Vagina (tissue), 2 donors: ENCODE measurements at regions not wholly inside any gene's neighbourhood (a gene's known extent, or its start where the extent isn't known, plus 50 kb on each side); places are given as distances from the start of the nearest gene placed in this dataset.

Experiments used
- DNase-seq, 2 donors: peaks; one replicate each; pipeline ENCODE4 v3.0.0-alpha.2; 2017; ENCODE audit errors: extremely low spot score in 2 of 2
- H3K27ac ChIP-seq: fragments of 200-600 bp; sonication (generic); one replicate; pipeline ENCODE4 v1.5.1; 2019
- H3K27me3 ChIP-seq: fragments of 200-600 bp; sonication (generic); one replicate; pipeline ENCODE4 v1.5.1; 2019
- H3K36me3 ChIP-seq, 2 donors: fragments of 200-600 bp; sonication (generic); one replicate each; pipeline ENCODE4 v1.5.1; 2017 to 2019
- H3K4me1 ChIP-seq: fragments of 200-600 bp; sonication (generic); one replicate; pipeline ENCODE4 v1.5.1; 2019
- H3K4me3 ChIP-seq, 2 donors: fragments of 200-600 bp; sonication (generic); 1 replicate in 1 of 2; 2 replicates in 1 of 2; pipeline ENCODE4 v1.5.1; 2016 to 2019
- H3K9me3 ChIP-seq: fragments of 200-600 bp; sonication (generic); one replicate; pipeline ENCODE4 v1.5.1; 2019
- POLR2A ChIP-seq, 2 donors: fragments of 450-650 bp; IDR thresholded peaks; one replicate each; pipeline ENCODE4 v1.6.1; 2017; ENCODE audit warnings: antibody characterized with exemption in 2 of 2, mild to moderate bottlenecking in 2 of 2, moderate library complexity in 2 of 2
- POLR2AphosphoS5 ChIP-seq, 2 donors: sonication (generic); formaldehyde crosslinking; IDR thresholded peaks; one replicate each; pipeline ENCODE4 v1.9.0; 2017; ENCODE audit warnings: antibody characterized with exemption in 2 of 2, mild to moderate bottlenecking in 2 of 2, low read depth in 1 of 2; ENCODE audit not compliant: insufficient read depth in 1 of 2
- intact Hi-C: fragments of 100-400 bp; cut with DNase I; formaldehyde crosslinking; loops from one replicate; pipeline ENCODE4 v1.15.1; 2023
- TF ChIP-seq, protein P1 (sequence below), 3 experiments: fragments of 450-650 bp in 2 of 3; fragments of 200-600 bp in 1 of 3; sonication (generic) in 1 of 3; IDR thresholded peaks; one replicate each; pipeline ENCODE4 v1.5.1; 2017 to 2019; ENCODE audit warnings: antibody characterized with exemption in 3 of 3, mild to moderate bottlenecking in 2 of 3, moderate library complexity in 2 of 3

- intact Hi-C loops, result no loop called here
- no peaks in the 10 kb centered on the region for H3K9me3 ChIP-seq
- peaks cover 84% of the 10 kb centered on the region for H3K4me1 ChIP-seq
- H3K27me3 ChIP-seq, result no peaks in the 10 kb centered on the region
- H3K4me3 ChIP-seq, result peak overlapping the region in 1 of 2 donors; percentile 45
- TF ChIP-seq, protein P1, sequence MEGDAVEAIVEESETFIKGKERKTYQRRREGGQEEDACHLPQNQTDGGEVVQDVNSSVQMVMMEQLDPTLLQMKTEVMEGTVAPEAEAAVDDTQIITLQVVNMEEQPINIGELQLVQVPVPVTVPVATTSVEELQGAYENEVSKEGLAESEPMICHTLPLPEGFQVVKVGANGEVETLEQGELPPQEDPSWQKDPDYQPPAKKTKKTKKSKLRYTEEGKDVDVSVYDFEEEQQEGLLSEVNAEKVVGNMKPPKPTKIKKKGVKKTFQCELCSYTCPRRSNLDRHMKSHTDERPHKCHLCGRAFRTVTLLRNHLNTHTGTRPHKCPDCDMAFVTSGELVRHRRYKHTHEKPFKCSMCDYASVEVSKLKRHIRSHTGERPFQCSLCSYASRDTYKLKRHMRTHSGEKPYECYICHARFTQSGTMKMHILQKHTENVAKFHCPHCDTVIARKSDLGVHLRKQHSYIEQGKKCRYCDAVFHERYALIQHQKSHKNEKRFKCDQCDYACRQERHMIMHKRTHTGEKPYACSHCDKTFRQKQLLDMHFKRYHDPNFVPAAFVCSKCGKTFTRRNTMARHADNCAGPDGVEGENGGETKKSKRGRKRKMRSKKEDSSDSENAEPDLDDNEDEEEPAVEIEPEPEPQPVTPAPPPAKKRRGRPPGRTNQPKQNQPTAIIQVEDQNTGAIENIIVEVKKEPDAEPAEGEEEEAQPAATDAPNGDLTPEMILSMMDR (IDR thresholded peaks at IDR 0.05), result no peak
- no peak for TF ChIP-seq POLR2AphosphoS5 (IDR thresholded peaks at IDR 0.05; ENCODE audit: insufficient read depth in 1 of 2, low read depth in 1 of 2)
- no peak for TF ChIP-seq POLR2A (IDR thresholded peaks at IDR 0.05)
- H3K27ac ChIP-seq, result peak overlapping the region; percentile 85
- H3K36me3 ChIP-seq, result peaks cover 0 to 5% of the 10 kb centered on the region in 2 donors
- DNase-seq, result no peak
Measured at GRCh38 chr7:130943981-130944380, 210.0 kb upstream of the KLF14 start.

- no peak for TF ChIP-seq POLR2AphosphoS5 (IDR thresholded peaks at IDR 0.05; ENCODE audit: insufficient read depth in 1 of 2, low read depth in 1 of 2)
- TF ChIP-seq POLR2A (IDR thresholded peaks at IDR 0.05), result no peak
- TF ChIP-seq, protein P1 (IDR thresholded peaks at IDR 0.05), result no peak
Measured at GRCh38 chr7:130944997-130945396, 211.0 kb upstream of the KLF14 start.

GRCh38 chr7:130945411-130945811, 211.4 kb upstream of the KLF14 start:
- Histone ChIP-seq H3K9me3 (no peaks in the 10 kb centered on the region), H3K4me1 (peaks cover 77% of the 10 kb centered on the region), H3K27ac (peak overlapping the region; percentile 85), H3K27me3 (no peaks in the 10 kb centered on the region), H3K4me3 (no peak overlapping the region), H3K36me3 (peaks cover 0 to 5% of the 10 kb centered on the region in 2 donors)
- TF ChIP-seq POLR2A (IDR thresholded peaks at IDR 0.05) (no peak), POLR2AphosphoS5 (IDR thresholded peaks at IDR 0.05; ENCODE audit: insufficient read depth in 1 of 2, low read depth in 1 of 2) (no peak)
- TF ChIP-seq, protein P1 (IDR thresholded peaks at IDR 0.05), result no peak
- DNase-seq, result no peak
- intact Hi-C loops, result no loop called here

More at GRCh38 chr7:130944997-130945396, 211.0 kb upstream of the KLF14 start:
- peaks cover 77% of the 10 kb centered on the region for H3K4me1 ChIP-seq
- H3K36me3 ChIP-seq, result peaks cover 0 to 5% of the 10 kb centered on the region in 2 donors
- peak overlapping the region; percentile 85 for H3K27ac ChIP-seq
- no peaks in the 10 kb centered on the region for H3K9me3 ChIP-seq
- H3K4me3 ChIP-seq, result no peak overlapping the region
- no peak for DNase-seq
- intact Hi-C loops, result no loop called here
- H3K27me3 ChIP-seq, result no peaks in the 10 kb centered on the region

GRCh38 chr7:130946114-130946513, 212.1 kb upstream of the KLF14 start:
- TF ChIP-seq POLR2A (IDR thresholded peaks at IDR 0.05) (no peak), POLR2AphosphoS5 (IDR thresholded peaks at IDR 0.05; ENCODE audit: insufficient read depth in 1 of 2, low read depth in 1 of 2) (no peak)
- TF ChIP-seq, protein P1 (IDR thresholded peaks at IDR 0.05), result no peak
- no peaks in the 10 kb centered on the region for H3K27me3 ChIP-seq
- intact Hi-C loops, result no loop called here
- DNase-seq, result no peak
- H3K4me1 ChIP-seq, result peaks cover 77% of the 10 kb centered on the region
- H3K4me3 ChIP-seq, result no peak overlapping the region
- H3K9me3 ChIP-seq, result no peaks in the 10 kb centered on the region
- no peak overlapping the region for H3K27ac ChIP-seq
- H3K36me3 ChIP-seq, result peaks cover 0 to 5% of the 10 kb centered on the region in 2 donors

DNA sequence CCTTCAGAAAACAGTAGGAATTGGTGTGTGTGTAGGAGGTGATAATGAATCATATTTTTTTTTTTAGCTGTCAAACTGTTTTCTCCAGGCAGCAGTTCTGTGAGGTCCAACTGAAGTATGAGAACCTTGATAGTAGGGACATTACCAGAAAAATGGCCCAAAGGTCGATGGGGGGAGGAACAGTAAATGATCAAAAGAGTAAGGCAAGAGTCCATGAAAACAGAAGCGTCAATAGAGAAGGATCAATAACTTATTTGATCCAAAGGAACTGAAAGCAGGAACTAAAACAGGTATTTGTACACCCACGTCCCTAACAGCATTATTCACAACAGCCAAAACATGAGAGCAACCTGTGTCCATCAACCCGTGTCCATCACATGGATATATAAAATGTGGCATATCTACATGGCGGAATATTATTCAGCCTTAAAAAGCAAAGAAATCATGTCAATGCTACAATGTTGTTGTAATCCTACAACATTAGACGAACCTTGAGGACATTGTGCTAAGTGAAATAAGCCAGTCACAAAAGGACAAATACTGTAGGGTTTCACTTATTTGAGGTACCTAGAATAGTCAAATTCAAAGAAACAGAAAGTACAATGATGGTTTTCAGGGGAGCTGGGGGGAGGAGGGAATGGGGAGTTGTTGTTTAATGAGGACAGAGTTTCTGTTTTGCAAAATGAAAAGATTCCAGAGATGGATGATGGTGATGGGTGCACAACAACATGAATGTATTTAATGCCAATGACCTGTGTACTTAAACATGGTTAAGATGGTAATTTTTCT, 214.0 kb upstream of the KLF14 start:
- intact Hi-C loops, result no loop called here
- DNase-seq, result no peak
- H3K4me1 ChIP-seq, result peaks cover 72% of the 10 kb centered on the region
- H3K36me3 ChIP-seq, result peaks cover 0 to 5% of the 10 kb centered on the region in 2 donors
- H3K9me3 ChIP-seq, result no peaks in the 10 kb centered on the region
- no peaks in the 10 kb centered on the region for H3K27me3 ChIP-seq
- no peak overlapping the region for H3K27ac ChIP-seq
- no peak for TF ChIP-seq POLR2A (IDR thresholded peaks at IDR 0.05)
- TF ChIP-seq POLR2AphosphoS5 (IDR thresholded peaks at IDR 0.05; ENCODE audit: insufficient read depth in 1 of 2, low read depth in 1 of 2), result no peak
- TF ChIP-seq, protein P1 (IDR thresholded peaks at IDR 0.05), result no peak
- no peak overlapping the region for H3K4me3 ChIP-seq
